ENCODE measurements at regions not wholly inside any gene's neighbourhood (a gene's known extent, or its start where the extent isn't known, plus 50 kb on each side); places are given as distances from the start of the nearest gene placed in this dataset.
"Not testable (repeated sequence)": the region's sequence is repeated elsewhere in the genome, so short reads cannot be mapped to it uniquely, and the experiment has no call there.

- Histone ChIP-seq H3K4me3 (ENCODE audit: low read depth, low read length) (no peak overlapping the region), H3K4me1 (ENCODE audit: insufficient read depth) (no peaks in the 10 kb centered on the region), H3K27ac (ENCODE audit: low read depth) (no peak overlapping the region), H3K36me3 (ENCODE audit: insufficient read depth) (no peaks in the 10 kb centered on the region)
- no peak for DNase-seq (ENCODE audit: extremely low spot score)
- WGBS, result 47% methylated on average over 3 of the region's 3 CpGs
Observed at GRCh38 chr1:176315519-176316220, 108.6 kb upstream of the COP1 start.

- 87% methylated on average over 6 of the region's 6 CpGs for WGBS
- not testable (repeated sequence) for H3K4me1 ChIP-seq (ENCODE audit: insufficient read depth); H3K27ac ChIP-seq (ENCODE audit: low read depth); DNase-seq (ENCODE audit: extremely low spot score); H3K4me3 ChIP-seq (ENCODE audit: low read depth, low read length); H3K36me3 ChIP-seq (ENCODE audit: insufficient read depth)
Observed at GRCh38 chr1:176296602-176297001, 89.5 kb upstream of the COP1 start.

DNA sequence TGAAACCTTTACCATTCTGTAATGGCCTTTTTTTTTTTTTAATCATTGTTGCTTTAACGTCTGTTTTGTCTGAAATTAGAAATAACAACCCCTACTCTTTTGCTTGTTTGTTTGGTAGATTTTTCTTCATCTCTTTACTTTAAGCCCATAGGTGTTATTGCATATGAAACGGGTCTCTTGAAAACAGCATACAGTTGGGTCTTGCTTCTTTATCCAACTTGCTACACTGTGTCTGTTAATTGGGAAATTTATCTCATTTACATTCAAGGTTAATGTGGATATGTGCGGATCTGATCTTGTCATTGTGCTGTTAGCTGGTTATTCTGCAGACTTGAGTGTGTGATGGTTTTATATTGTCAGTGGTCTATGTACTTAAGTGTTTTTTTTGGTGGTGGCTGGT lies 78.9 kb upstream of the COP1 start:
- Histone ChIP-seq H3K36me3 (ENCODE audit: insufficient read depth) (no peaks in the 10 kb centered on the region), H3K4me3 (ENCODE audit: low read depth, low read length) (no peak overlapping the region), H3K27ac (ENCODE audit: low read depth) (no peak overlapping the region), H3K4me1 (ENCODE audit: insufficient read depth) (no peaks in the 10 kb centered on the region)
- no peak for DNase-seq (ENCODE audit: extremely low spot score)
- WGBS, result 67% methylated on average over 3 of the region's 3 CpGs

GRCh38 chr1:176271572-176271971 lies 64.5 kb upstream of the COP1 start:
- H3K27ac ChIP-seq (ENCODE audit: low read depth), result no peak overlapping the region
- 92% methylated on average over 1 of the region's 1 CpG for WGBS
- H3K4me1 ChIP-seq (ENCODE audit: insufficient read depth), result no peaks in the 10 kb centered on the region
- H3K4me3 ChIP-seq (ENCODE audit: low read depth, low read length), result no peak overlapping the region
- H3K36me3 ChIP-seq (ENCODE audit: insufficient read depth), result no peaks in the 10 kb centered on the region
- no peak for DNase-seq (ENCODE audit: extremely low spot score)
